SJCRH30 (cell line): ENCODE measurements at regions not wholly inside any gene's neighbourhood (a gene's known extent, or its start where the extent isn't known, plus 50 kb on each side); places are given as distances from the start of the nearest gene placed in this dataset.

Experiments
- DNase-seq, 2 experiments: peaks; one replicate each; pipeline ENCODE4 v3.0.0-alpha.2; 2015 to 2020
- H3K27ac ChIP-seq: fragments of 250-450 bp; sonication (Bioruptor Pico); 2 replicates; pipeline ENCODE4 v1.5.1; 2020; ENCODE audit warnings: mild to moderate bottlenecking, moderate library complexity
- H3K27me3 ChIP-seq: fragments of 250-450 bp; sonication (Bioruptor Pico); 2 replicates; pipeline ENCODE4 v1.5.1; 2020; ENCODE audit warnings: mild to moderate bottlenecking, moderate library complexity
- H3K36me3 ChIP-seq: fragments of 250-450 bp; sonication (Bioruptor Pico); 2 replicates; pipeline ENCODE4 v1.5.1; 2020; ENCODE audit warnings: mild to moderate bottlenecking, moderate library complexity
- H3K4me1 ChIP-seq: fragments of 250-450 bp; sonication (Bioruptor Pico); 2 replicates; pipeline ENCODE4 v1.5.1; 2020; ENCODE audit warnings: mild to moderate bottlenecking, moderate library complexity
- H3K4me3 ChIP-seq: fragments of 250-450 bp; sonication (Bioruptor Pico); 2 replicates; pipeline ENCODE4 v1.5.1; 2020; ENCODE audit warnings: mild to moderate bottlenecking, moderate library complexity
- H3K9me3 ChIP-seq: fragments of 250-450 bp; sonication (Bioruptor Pico); replicated peaks from 2 replicates; pipeline ENCODE4 v1.5.1; 2020; ENCODE audit warnings: mild to moderate bottlenecking, moderate library complexity

- Histone ChIP-seq H3K9me3 (no peaks in the 10 kb centered on the region), H3K36me3 (no peaks in the 10 kb centered on the region), H3K27ac (no peak overlapping the region), H3K4me3 (no peak overlapping the region), H3K4me1 (no peaks in the 10 kb centered on the region), H3K27me3 (no peaks in the 10 kb centered on the region)
- DNase-seq = no peak
Measured at GRCh38 chr12:114746297-114747011, 62.5 kb upstream of the TBX3 start.

- H3K27ac ChIP-seq = no peak overlapping the region
Measured at GRCh38 chr12:114744691-114745090, 60.7 kb upstream of the TBX3 start.

GRCh38 chr12:114744285-114744684 lies 60.3 kb upstream of the TBX3 start:
- Histone ChIP-seq H3K27ac (no peak overlapping the region), H3K27me3 (no peaks in the 10 kb centered on the region), H3K4me1 (no peaks in the 10 kb centered on the region), H3K9me3 (no peaks in the 10 kb centered on the region), H3K36me3 (no peaks in the 10 kb centered on the region), H3K4me3 (no peak overlapping the region)
- no peak for DNase-seq

More at GRCh38 chr12:114744691-114745090, 60.7 kb upstream of the TBX3 start:
- H3K4me1 ChIP-seq = no peaks in the 10 kb centered on the region
- no peaks in the 10 kb centered on the region for H3K27me3 ChIP-seq
- no peak for DNase-seq
- H3K9me3 ChIP-seq = no peaks in the 10 kb centered on the region
- no peaks in the 10 kb centered on the region for H3K36me3 ChIP-seq
- no peak overlapping the region for H3K4me3 ChIP-seq

GRCh38 chr12:114743799-114744198 lies 59.8 kb upstream of the TBX3 start:
- no peak for DNase-seq
- H3K36me3 ChIP-seq = no peaks in the 10 kb centered on the region
- no peak overlapping the region for H3K27ac ChIP-seq
- no peak overlapping the region for H3K4me3 ChIP-seq
- H3K27me3 ChIP-seq = no peaks in the 10 kb centered on the region
- H3K4me1 ChIP-seq = no peaks in the 10 kb centered on the region
- H3K9me3 ChIP-seq = no peaks in the 10 kb centered on the region

- Histone ChIP-seq H3K9me3 (no peaks in the 10 kb centered on the region), H3K36me3 (no peaks in the 10 kb centered on the region), H3K4me1 (no peaks in the 10 kb centered on the region), H3K4me3 (no peak overlapping the region), H3K27me3 (no peaks in the 10 kb centered on the region), H3K27ac (no peak overlapping the region)
- no peak for DNase-seq
Measured at GRCh38 chr12:114743289-114743688, 59.3 kb upstream of the TBX3 start.

GRCh38 chr12:114742363-114742762 lies 58.4 kb upstream of the TBX3 start:
- no peaks in the 10 kb centered on the region for H3K36me3 ChIP-seq
- no peak for DNase-seq
- no peak overlapping the region for H3K4me3 ChIP-seq
- H3K9me3 ChIP-seq = no peaks in the 10 kb centered on the region
- no peaks in the 10 kb centered on the region for H3K4me1 ChIP-seq
- H3K27me3 ChIP-seq = no peaks in the 10 kb centered on the region
- no peak overlapping the region for H3K27ac ChIP-seq

- Histone ChIP-seq H3K27me3 (no peaks in the 10 kb centered on the region), H3K27ac (no peak overlapping the region), H3K4me3 (no peak overlapping the region), H3K36me3 (no peaks in the 10 kb centered on the region), H3K4me1 (no peaks in the 10 kb centered on the region), H3K9me3 (no peaks in the 10 kb centered on the region)
- no peak for DNase-seq
Measured at GRCh38 chr12:114741940-114742339, 58.0 kb upstream of the TBX3 start.

GRCh38 chr12:114740448-114740847 lies 56.5 kb upstream of the TBX3 start:
- Histone ChIP-seq H3K9me3 (no peaks in the 10 kb centered on the region), H3K4me1 (no peaks in the 10 kb centered on the region), H3K4me3 (no peak overlapping the region), H3K36me3 (no peaks in the 10 kb centered on the region), H3K27ac (no peak overlapping the region), H3K27me3 (no peaks in the 10 kb centered on the region)
- no peak for DNase-seq

- no peak overlapping the region for H3K27ac ChIP-seq
Measured at GRCh38 chr12:114738460-114739184, 54.6 kb upstream of the TBX3 start.

GRCh38 chr12:114735680-114736374 lies 51.9 kb upstream of the TBX3 start:
- Histone ChIP-seq H3K9me3 (no peaks in the 10 kb centered on the region), H3K27me3 (no peaks in the 10 kb centered on the region), H3K4me1 (no peaks in the 10 kb centered on the region), H3K4me3 (no peak overlapping the region), H3K36me3 (no peaks in the 10 kb centered on the region), H3K27ac (no peak overlapping the region)
- DNase-seq = no peak

More at GRCh38 chr12:114738460-114739184, 54.6 kb upstream of the TBX3 start:
- Histone ChIP-seq H3K27me3 (no peaks in the 10 kb centered on the region), H3K36me3 (no peaks in the 10 kb centered on the region), H3K4me1 (no peaks in the 10 kb centered on the region), H3K9me3 (no peaks in the 10 kb centered on the region), H3K4me3 (no peak overlapping the region)
- DNase-seq = no peak

- Histone ChIP-seq H3K9me3 (no peaks in the 10 kb centered on the region), H3K4me3 (no peak overlapping the region), H3K27me3 (no peaks in the 10 kb centered on the region), H3K36me3 (no peaks in the 10 kb centered on the region), H3K27ac (no peak overlapping the region), H3K4me1 (no peaks in the 10 kb centered on the region)
- no peak for DNase-seq
Measured at GRCh38 chr12:114735011-114735410, 51.0 kb upstream of the TBX3 start.

- Histone ChIP-seq H3K36me3 (no peaks in the 10 kb centered on the region), H3K27ac (no peak overlapping the region), H3K4me1 (no peaks in the 10 kb centered on the region), H3K9me3 (no peaks in the 10 kb centered on the region), H3K27me3 (no peaks in the 10 kb centered on the region), H3K4me3 (no peak overlapping the region)
- no peak for DNase-seq
Measured at GRCh38 chr12:114733919-114734318, 49.9 kb upstream of the TBX3 start.
